ENCODE measurements at regions not wholly inside any gene's neighbourhood (a gene's known extent, or its start where the extent isn't known, plus 50 kb on each side); places are given as distances from the start of the nearest gene placed in this dataset.

DNA sequence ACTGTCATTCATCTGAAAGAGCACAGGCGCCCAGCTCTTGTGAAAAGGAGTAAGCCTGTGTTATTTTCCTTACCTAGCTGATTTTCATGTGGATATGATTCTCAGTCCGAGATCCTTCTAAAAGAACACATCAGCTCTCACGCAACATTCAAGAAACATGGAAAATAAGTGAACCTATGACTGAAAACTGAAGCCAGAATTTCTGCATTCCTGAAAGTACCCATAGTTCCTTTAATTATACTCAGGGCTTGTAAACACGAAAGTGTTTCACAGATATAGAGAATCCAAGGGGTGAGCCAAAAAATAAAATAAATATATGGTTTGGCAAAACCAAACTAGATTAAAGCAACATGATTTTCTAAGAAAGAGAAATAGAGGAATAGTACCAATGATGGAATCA is 100.8 kb upstream of the CHMP2B start:
- Histone ChIP-seq H2AFZ (ENCODE audit: low read length) (no peak overlapping the region), H2BK15ac (ENCODE audit: low read length) (no peak overlapping the region)

More for the DNA sequence above, 100.8 kb upstream of the CHMP2B start:
- ChIA-PET CTCF (ENCODE audit: partially characterized antibody) (no interaction called here), POLR2A (ENCODE audit: partially characterized antibody) (no interaction called here)
- Histone ChIP-seq H3K4me3 (ENCODE audit: extremely low read depth in 1 of 4, insufficient read depth in 2 of 4, low read depth in 3 of 4, low read length in 4 of 4) (no peak overlapping the region), H3K79me1 (ENCODE audit: low read depth, low read length) (no peaks in the 10 kb centered on the region), H3K4me2 (ENCODE audit: insufficient read depth in 1 of 2, low read depth in 2 of 2, low read length in 2 of 2) (no peak overlapping the region), H3K79me2 (ENCODE audit: control insufficient read depth in 1 of 2, insufficient read depth in 2 of 2, low read length in 2 of 2) (no peaks in the 10 kb centered on the region), H4K8ac (ENCODE audit: extremely low read depth, insufficient read depth, low read length) (no peak overlapping the region), H2BK120ac (replicated peaks; ENCODE audit: low read depth, low read length) (no peak overlapping the region), H2BK20ac (ENCODE audit: low read length) (no peak overlapping the region), H4K91ac (replicated peaks; ENCODE audit: insufficient read length, low read length) (no peak overlapping the region), H3K27me3 (replicated peaks in 1 of 4; ENCODE audit: control insufficient read depth in 3 of 4, extremely low read depth in 1 of 4, insufficient read depth in 3 of 4, low read length in 3 of 4) (no peaks in the 10 kb centered on the region), H3K4ac (replicated peaks; ENCODE audit: insufficient read length, low read depth, low read length) (no peak overlapping the region), H3K36me3 (ENCODE audit: control insufficient read depth in 2 of 4, insufficient read depth in 4 of 4, low read length in 3 of 4) (no peaks in the 10 kb centered on the region), H3K14ac (ENCODE audit: insufficient read length) (no peak overlapping the region), H2AK5ac (ENCODE audit: low read depth, low read length) (no peak overlapping the region), H2BK5ac (ENCODE audit: low read depth, low read length) (no peak overlapping the region), H3K4me1 (replicated peaks in 1 of 4; ENCODE audit: control insufficient read depth in 3 of 4, insufficient read depth in 4 of 4, low read length in 3 of 4) (no peaks in the 10 kb centered on the region), H4K5ac (ENCODE audit: insufficient read length, low read depth, low read length) (no peak overlapping the region), H2BK12ac (ENCODE audit: low read depth, low read length) (no peak overlapping the region), H3K23me2 (ENCODE audit: low read depth, low read length) (no peaks in the 10 kb centered on the region), H3K27ac (ENCODE audit: low read depth, low read length) (no peak overlapping the region), H4K20me1 (replicated peaks in 1 of 2; ENCODE audit: control insufficient read depth in 1 of 2, insufficient read depth in 2 of 2, low read length in 2 of 2) (no peaks in the 10 kb centered on the region), H3K9me3 (ENCODE audit: insufficient read depth in 2 of 2, low read depth in 1 of 2, low read length in 1 of 2) (no peaks in the 10 kb centered on the region), H3K18ac (ENCODE audit: extremely low read depth, low read length) (no peak overlapping the region), H3K56ac (replicated peaks; ENCODE audit: insufficient read length, low read depth, low read length) (no peak overlapping the region), H3K9ac (replicated peaks in 1 of 4; ENCODE audit: extremely low read depth in 1 of 4, low read depth in 3 of 4, low read length in 3 of 4) (no peak overlapping the region), H3K23ac (ENCODE audit: insufficient read length) (no peak overlapping the region)
- 80% methylated on average over 4 of the region's 4 CpGs; no CpG with 5 or more reads in 1 of the 2 experiments for WGBS, 2 experiments (ENCODE audit: extremely low coverage in 1 of 2, insufficient coverage in 1 of 2, insufficient read length in 1 of 2, insufficient replicate concordance in 2 of 2, low coverage in 1 of 2, low lambda C conversion rate in 2 of 2, missing lambda C conversion rate in 1 of 2)
- FAIRE-seq (no peak), DNase-seq (ENCODE audit: low read depth in 1 of 2, low spot score in 2 of 2) (no peak)
- no peak for TF ChIP-seq SUZ12 (IDR thresholded peaks at IDR 0.05; ENCODE audit: low read length)

All from H1 (cell line).